ENCODE measurements at regions not wholly inside any gene's neighbourhood (a gene's known extent, or its start where the extent isn't known, plus 50 kb on each side); places are given as distances from the start of the nearest gene placed in this dataset.
"Not testable (repeated sequence)": the region's sequence is repeated elsewhere in the genome, so short reads cannot be mapped to it uniquely, and the experiment has no call there.

- no peak for DNase-seq (ENCODE audit: low read depth)
Measured at GRCh38 chr5:163885117-163885516, 379.7 kb downstream of the MAT2B start.

- DNase-seq (ENCODE audit: low read depth): no peak
Measured at GRCh38 chr5:163887854-163888253, 382.4 kb downstream of the MAT2B start.

GRCh38 chr5:163888366-163888765 lies 382.9 kb downstream of the MAT2B start:
- no peak for DNase-seq (ENCODE audit: low read depth)

- DNase-seq (ENCODE audit: low read depth): no peak
Measured at GRCh38 chr5:163889369-163889768, 383.9 kb downstream of the MAT2B start.

GRCh38 chr5:163890261-163890660 lies 384.8 kb downstream of the MAT2B start:
- DNase-seq (ENCODE audit: low read depth): no peak

- DNase-seq (ENCODE audit: low read depth): no peak
Measured at GRCh38 chr5:163893281-163893680, 387.9 kb downstream of the MAT2B start.

GRCh38 chr5:163894645-163895044 lies 389.2 kb downstream of the MAT2B start:
- DNase-seq (ENCODE audit: low read depth): no peak

GRCh38 chr5:163898873-163899272 lies 393.5 kb downstream of the MAT2B start:
- DNase-seq (ENCODE audit: low read depth): no peak

- not testable (repeated sequence) for DNase-seq (ENCODE audit: low read depth)
Measured at GRCh38 chr5:163907783-163908182, 402.4 kb downstream of the MAT2B start.

- DNase-seq (ENCODE audit: low read depth): no peak
Measured at GRCh38 chr5:163908253-163908652, 402.8 kb downstream of the MAT2B start.

- DNase-seq (ENCODE audit: low read depth): no peak
Measured at GRCh38 chr5:163910226-163910625, 404.8 kb downstream of the MAT2B start.

GRCh38 chr5:163912046-163912445 lies 406.6 kb downstream of the MAT2B start:
- no peak for DNase-seq (ENCODE audit: low read depth)

- no peak for DNase-seq (ENCODE audit: low read depth)
Measured at GRCh38 chr5:163913548-163913947, 408.1 kb downstream of the MAT2B start.

- DNase-seq (ENCODE audit: low read depth): no peak
Measured at GRCh38 chr5:163914910-163915309, 409.5 kb downstream of the MAT2B start.

- DNase-seq (ENCODE audit: low read depth): no peak
Measured at GRCh38 chr5:163915481-163915961, 410.1 kb downstream of the MAT2B start.

GRCh38 chr5:163916376-163916775 lies 411.0 kb downstream of the MAT2B start:
- DNase-seq (ENCODE audit: low read depth): no peak

GRCh38 chr5:163916861-163917260 lies 411.4 kb downstream of the MAT2B start:
- no peak for DNase-seq (ENCODE audit: low read depth)

- no peak for DNase-seq (ENCODE audit: low read depth)
Measured at GRCh38 chr5:163917747-163918146, 412.3 kb downstream of the MAT2B start.

GRCh38 chr5:163934990-163935389 lies 429.6 kb downstream of the MAT2B start:
- DNase-seq (ENCODE audit: low read depth): not testable (repeated sequence)

- DNase-seq (ENCODE audit: low read depth): no peak
Measured at GRCh38 chr5:163938595-163938994, 433.2 kb downstream of the MAT2B start.

- no peak for DNase-seq (ENCODE audit: low read depth)
Measured at GRCh38 chr5:163941079-163941478, 435.7 kb downstream of the MAT2B start.

- no peak for DNase-seq (ENCODE audit: low read depth)
Measured at GRCh38 chr5:163943546-163943945, 438.1 kb downstream of the MAT2B start.

GRCh38 chr5:163944738-163945137 lies 439.3 kb downstream of the MAT2B start:
- DNase-seq (ENCODE audit: low read depth): no peak

GRCh38 chr5:163947848-163948666 lies 442.6 kb downstream of the MAT2B start:
- DNase-seq (ENCODE audit: low read depth): no peak
